MV-4-11 (cell line): ENCODE measurements at regions not wholly inside any gene's neighbourhood (a gene's known extent, or its start where the extent isn't known, plus 50 kb on each side); places are given as distances from the start of the nearest gene placed in this dataset.

ENCODE experiments used
- DNase-seq: peaks from one replicate; lab custom pipeline; 2025; lab: John Stamatoyannopoulos, UW

GRCh38 chr12:115422845-115423545 lies 739.0 kb upstream of the TBX3 start:
- DNase-seq, result no peak

DNA sequence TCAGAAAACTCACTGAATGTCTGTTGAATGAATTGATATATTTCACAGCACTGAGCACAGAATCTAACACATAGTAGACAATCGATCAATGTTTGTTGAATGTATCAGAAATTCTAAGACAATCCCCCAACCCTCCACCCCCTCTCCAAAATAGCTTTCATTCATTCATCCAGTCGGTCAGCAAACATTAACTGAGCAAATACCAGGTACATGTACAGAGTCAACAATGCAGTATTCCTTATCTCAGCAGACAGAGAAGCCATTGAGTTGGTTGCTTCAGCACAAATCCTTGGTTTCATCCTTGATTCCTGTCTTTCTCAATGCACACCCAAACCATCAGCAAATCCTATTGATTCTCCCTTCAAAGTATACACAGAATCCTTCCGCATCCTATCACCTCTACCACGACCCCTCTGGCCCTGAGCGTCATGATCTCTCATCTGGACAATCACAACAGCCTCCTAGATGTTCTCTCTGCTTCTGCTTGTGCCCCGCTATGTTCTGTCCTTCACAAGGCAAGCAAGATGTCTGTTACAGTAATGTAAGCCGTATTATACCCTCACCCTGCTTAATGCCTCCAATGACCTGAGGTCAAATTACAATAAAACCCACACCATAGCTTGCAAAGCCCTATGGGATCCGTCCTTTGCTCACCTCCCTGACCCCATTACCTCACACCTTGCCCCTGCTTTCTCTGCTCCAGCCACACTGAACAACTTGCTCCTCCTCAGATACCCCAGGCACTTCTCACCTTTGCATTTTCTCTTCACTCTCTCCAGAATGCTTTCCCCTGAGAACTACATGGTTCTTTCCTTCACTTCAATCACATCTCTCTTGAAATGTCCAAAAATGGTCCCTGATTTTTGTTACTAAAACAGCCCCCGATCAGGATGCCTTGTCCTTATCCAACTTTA lies 738.1 kb upstream of the TBX3 start:
- no peak for DNase-seq

- DNase-seq, result no peak
Measured at GRCh38 chr12:115421350-115421749, 737.4 kb upstream of the TBX3 start.

DNA sequence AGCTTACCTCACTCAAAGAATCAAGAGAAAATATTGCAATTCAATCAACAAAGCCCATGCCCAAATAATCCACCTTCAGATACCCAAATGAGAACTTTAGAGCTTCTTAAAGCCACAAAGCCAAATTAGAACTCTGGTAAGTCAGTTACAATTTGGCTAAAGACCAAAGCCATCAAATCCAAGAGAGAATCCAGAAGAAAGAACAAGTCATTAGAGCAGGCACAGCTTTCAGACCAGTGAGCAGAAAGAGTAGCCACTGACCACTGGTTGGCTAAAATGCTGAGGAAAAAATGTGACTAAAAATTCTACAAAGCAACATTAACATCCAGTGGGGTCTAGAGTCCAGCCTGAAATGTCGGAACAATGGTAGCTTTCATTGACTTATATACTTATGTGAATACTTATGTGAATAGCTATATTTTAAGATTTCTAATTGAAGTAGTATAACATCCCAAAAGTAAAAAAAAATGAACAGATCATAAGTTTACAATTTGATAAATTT lies 735.2 kb upstream of the TBX3 start:
- DNase-seq, result no peak

DNA sequence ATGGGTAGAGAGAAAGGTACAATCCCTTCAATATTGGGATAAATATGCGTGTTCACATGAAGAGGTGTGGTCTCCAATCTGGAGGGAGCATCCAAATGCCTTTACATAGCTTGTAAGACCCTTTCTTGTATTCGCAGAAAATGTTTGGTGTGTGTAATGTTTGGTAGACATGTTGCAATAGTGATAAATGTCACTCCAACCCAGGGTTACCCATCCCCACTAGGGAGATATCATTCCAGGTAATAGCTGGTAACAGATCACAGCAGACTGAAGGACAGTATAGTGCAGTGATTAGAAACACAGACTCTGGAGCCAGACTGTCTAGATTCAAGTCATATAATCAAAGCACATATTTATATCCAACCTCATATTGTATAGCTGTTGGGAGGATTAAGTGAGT lies 733.6 kb upstream of the TBX3 start:
- no peak for DNase-seq

DNA sequence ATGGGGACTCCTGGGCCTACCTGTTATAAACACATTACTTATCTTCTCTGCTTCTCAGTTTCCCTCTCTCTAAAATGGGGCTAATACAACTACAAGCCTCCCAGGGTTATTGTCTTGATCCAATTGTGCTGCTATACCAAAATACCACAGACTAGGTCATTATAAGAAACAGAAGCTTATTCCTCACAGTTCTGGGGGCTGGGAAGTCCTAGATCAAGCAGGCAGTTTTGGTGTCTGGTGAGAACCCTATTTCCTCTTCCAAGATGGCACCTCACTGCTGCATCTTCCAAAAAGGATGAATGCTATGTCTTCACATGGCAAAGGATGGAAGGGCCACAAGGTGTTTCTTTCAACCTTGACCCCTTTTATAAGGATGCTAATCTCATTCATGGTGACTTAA lies 732.9 kb upstream of the TBX3 start:
- DNase-seq, result no peak

DNA sequence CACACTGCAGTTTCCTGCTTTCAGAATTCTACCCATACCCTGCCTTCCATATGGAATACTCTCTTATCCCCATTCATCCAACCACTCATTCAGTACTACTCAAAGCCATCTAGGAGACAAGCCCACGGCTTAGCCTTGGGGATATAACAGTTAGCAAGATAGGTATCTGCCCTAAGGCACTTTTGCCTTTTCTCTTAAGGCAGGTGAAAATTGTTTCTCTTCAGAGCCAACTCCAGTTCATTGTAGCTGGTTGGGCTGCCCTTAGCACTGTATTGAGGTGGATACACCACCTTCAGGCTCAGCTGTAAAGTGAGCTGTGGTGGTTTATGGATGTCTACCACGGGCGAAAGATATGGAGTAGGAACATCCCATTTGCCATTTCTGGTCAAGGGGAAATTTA lies 729.7 kb upstream of the TBX3 start:
- no peak for DNase-seq

DNA sequence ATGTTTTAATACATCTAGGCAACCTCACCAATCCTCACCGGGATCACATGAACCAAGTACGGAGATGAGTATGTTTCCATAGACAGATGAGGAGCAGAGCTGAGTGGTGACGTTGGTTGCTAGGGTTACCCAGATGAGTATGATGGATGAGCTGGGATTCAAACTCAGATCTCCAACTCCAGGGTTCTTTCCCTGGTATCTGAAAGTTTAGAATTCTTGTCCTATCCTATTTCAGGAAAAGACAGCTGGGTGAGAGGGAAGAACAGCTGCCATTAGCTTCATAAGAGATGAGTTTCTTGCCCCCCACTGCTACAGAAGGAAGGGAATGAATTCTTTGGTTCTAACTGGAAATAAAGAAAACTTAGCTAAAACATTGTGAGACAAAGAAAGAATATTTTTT lies 728.9 kb upstream of the TBX3 start:
- DNase-seq, result no peak

DNA sequence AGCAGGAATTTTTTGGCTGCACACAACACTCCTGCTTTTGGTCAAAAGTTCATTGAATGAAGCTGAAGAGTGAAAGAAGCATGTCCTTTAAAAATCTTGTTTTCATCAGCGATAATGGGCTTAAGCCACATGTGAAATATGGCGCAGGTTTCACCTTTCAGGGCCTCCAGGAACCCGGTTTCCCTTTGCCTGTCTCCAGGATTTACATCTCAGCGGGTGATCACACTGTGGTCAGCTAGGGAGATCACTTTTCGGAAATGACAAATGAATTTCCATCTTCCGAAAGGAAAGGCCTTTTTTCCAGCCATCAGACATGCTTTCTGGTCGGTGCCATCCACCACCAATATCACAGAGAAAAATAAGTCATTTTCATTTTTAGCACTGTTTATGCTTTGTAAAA lies 727.1 kb upstream of the TBX3 start:
- DNase-seq, result no peak

GRCh38 chr12:115408642-115409041 lies 724.7 kb upstream of the TBX3 start:
- no peak for DNase-seq

GRCh38 chr12:115407723-115408122 lies 723.7 kb upstream of the TBX3 start:
- no peak for DNase-seq

- DNase-seq, result no peak
Measured at GRCh38 chr12:115407036-115407435, 723.1 kb upstream of the TBX3 start.

DNA sequence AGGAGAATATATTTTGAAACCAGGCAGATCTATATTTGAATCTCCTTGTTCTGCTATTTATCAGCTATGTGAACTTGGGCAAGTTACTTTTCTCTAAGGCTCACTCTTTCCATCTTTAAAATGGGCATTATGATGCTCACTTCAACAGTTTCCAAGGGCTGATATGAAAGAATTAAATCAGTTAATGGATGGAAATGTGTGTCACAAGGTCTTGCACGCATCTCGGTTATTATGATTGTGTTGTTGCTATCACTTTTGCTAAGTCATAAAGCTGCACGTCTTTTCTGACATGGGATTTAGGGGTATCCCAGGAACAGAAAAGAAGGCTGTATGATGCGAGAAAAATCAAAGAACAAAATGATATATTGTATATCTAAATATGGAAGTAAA lies 721.5 kb upstream of the TBX3 start:
- no peak for DNase-seq

GRCh38 chr12:115404761-115405470 lies 720.9 kb upstream of the TBX3 start:
- DNase-seq, result no peak

GRCh38 chr12:115403689-115404088 lies 719.7 kb upstream of the TBX3 start:
- DNase-seq, result peak; percentile 49

DNA sequence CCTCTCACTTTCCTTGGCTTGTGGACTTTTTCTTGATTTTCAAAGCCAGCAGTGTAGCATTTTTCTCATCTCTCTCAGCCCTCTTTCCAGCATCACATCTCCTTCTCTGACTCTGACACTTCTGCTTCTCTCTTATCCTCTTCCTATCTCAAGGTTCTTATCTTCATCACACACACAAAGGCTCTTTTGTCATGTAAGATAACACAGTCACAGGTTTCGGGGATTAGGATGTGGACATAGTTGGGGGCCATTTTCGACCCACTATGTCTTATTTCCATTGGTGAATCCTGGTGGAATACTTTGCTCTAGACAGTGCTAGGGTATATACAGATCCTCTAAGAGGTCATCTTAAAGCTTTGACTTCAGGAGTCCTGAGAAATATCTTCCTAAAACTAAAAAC lies 719.3 kb upstream of the TBX3 start:
- no peak for DNase-seq

GRCh38 chr12:115402443-115403180 lies 718.6 kb upstream of the TBX3 start:
- DNase-seq, result no peak

DNA sequence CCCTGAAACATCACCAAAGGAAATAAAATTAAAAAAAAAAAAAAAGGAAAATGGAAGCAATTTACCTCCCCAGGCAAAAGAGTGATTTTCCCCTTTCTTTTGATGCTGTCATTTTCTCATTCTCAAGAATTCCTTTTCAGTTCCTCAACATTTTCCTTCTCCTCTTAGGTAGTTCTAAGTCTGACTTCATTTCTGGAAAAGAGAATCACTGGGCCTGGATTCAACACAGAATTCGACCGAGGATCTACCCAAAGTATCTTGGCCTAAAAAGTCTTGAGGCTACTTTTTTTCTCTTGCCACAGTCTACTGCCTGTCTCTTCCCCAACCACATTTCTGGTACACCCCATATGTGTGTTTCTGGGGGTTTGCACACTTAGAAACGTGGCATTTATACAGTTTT lies 717.8 kb upstream of the TBX3 start:
- no peak for DNase-seq

DNA sequence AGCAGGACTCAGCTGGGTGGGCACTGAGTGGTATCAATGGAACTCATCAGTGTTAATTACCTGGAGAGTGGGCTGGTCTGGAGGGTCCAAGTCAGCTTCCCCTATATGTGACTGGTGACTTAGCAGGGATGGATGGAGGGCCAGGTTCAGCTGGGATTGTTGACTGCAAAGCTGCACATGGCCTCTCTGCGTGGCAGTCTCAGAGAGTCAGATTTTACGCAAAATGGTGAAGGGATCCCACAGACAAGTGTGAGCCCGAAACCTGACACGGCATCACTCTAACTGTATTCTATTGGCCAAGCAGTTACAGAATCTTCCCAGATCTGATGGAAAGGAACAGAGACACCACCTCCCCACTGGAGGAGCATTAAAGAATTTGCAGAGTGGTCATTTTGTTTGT lies 716.0 kb upstream of the TBX3 start:
- DNase-seq, result no peak

- no peak for DNase-seq
Measured at GRCh38 chr12:115398311-115398781, 714.4 kb upstream of the TBX3 start.

DNA sequence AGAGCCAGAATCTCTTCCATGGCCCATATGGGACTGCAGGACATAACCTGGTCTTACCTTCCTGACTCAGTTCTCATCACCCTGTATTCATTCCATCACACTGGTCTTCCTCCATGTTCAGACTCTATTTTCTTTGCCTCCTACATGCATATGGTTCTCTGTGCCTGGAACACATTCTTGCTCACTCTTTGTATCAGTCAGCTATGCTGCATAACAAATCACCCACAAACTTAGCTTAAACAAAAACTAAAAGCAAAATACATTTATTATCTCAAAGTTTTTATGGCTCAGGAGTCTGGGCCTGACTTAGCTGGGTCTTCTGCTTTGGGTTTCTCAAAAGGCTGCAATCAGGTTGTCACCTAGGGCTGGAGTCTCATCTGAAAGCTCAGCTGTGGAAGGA lies 712.6 kb upstream of the TBX3 start:
- DNase-seq, result no peak
